HCT116 (cell line): ENCODE measurements at regions not wholly inside any gene's neighbourhood (a gene's known extent, or its start where the extent isn't known, plus 50 kb on each side); places are given as distances from the start of the nearest gene placed in this dataset.

Source experiments
- ATF3 ChIP-seq: IDR thresholded peaks from 2 replicates; pipeline ENCODE4 v1.6.1; 2012
- CTCF ChIP-seq, 3 experiments: fragments of 200-600 bp in 1 of 3; sonication (generic) in 1 of 3; IDR thresholded peaks in 2 of 3; conservative IDR thresholded peaks in 1 of 3; 2 replicates each; pipeline ENCODE4 v1.5.1; 2012 to 2017; ENCODE audit warnings: low read depth in 2 of 3, low read length in 2 of 3, antibody characterized with exemption in 1 of 3, borderline replicate concordance in 1 of 3, control low read depth in 1 of 3, mild to moderate bottlenecking in 1 of 3, mixed read lengths in 1 of 3, mixed run types in 1 of 3, moderate library complexity in 1 of 3; ENCODE audit not compliant: insufficient read depth in 1 of 3
- EZH2 ChIP-seq: fragments of 200-600 bp; sonication (generic); IDR thresholded peaks from 2 replicates; pipeline ENCODE4 v1.6.1; 2017; ENCODE audit warnings: antibody characterized with exemption, mixed run types
- FOSL1 ChIP-seq: IDR thresholded peaks from 2 replicates; pipeline ENCODE4 v1.6.1; 2012; ENCODE audit warnings: low read depth
- MAX ChIP-seq: IDR thresholded peaks from 2 replicates; pipeline ENCODE4 v1.6.1; 2012
- POLR2AphosphoS5 ChIP-seq: IDR thresholded peaks from 2 replicates; pipeline ENCODE4 v1.6.1; 2011; ENCODE audit warnings: mild to moderate bottlenecking, low read depth, low read length, moderate library complexity
- YY1 ChIP-seq: IDR thresholded peaks from 2 replicates; pipeline ENCODE4 v1.6.1; 2011; ENCODE audit warnings: low read length, low read depth, moderate library complexity, mild to moderate bottlenecking; ENCODE audit not compliant: insufficient replicate concordance; ENCODE audit errors: extremely low read depth

GRCh38 chr14:82694820-82695219 lies 1161.2 kb upstream of the SEL1L start:
- TF ChIP-seq EZH2 (no peak), CTCF (IDR thresholded peaks at IDR 0.05 in 2 of 3, conservative IDR thresholded peaks at IDR 0.05 in 1 of 3; ENCODE audit: borderline replicate concordance in 1 of 3, insufficient read depth in 1 of 3, low read depth in 2 of 3, low read length in 2 of 3) (no peak), ATF3 (no peak), YY1 (no peak), POLR2AphosphoS5 (no peak), FOSL1 (no peak), MAX (no peak)
